ENCODE measurements at regions not wholly inside any gene's neighbourhood (a gene's known extent, or its start where the extent isn't known, plus 50 kb on each side); places are given as distances from the start of the nearest gene placed in this dataset.

DNA sequence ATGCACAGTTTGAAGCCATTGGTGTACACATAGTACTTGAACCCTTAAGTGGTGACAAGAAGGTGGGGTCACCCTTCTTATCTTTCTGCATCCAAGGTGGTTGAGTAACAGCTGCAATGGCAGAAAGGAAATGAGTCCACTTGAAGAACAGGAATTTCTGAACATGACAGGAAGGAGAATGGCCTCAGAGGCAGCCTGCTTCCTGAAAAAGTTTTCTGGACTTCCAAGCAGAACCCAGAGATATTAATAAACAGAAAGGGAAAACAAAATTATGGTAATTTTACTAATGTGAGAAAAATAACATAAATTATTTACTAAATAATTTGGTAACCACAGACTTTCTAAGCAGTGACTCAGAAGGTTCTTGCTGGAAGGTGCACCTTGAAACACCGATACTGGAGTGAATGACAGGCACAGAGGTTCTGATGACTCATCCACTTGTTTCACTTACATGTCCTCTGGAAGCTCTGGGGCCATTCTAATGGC, 119.9 kb upstream of the HS3ST1 start:
- H2BK12ac ChIP-seq (ENCODE audit: low read depth, low read length), result no peak overlapping the region
- no peak overlapping the region for H2BK15ac ChIP-seq (ENCODE audit: low read length)
- H4K20me1 ChIP-seq (replicated peaks in 1 of 2; ENCODE audit: control insufficient read depth in 1 of 2, insufficient read depth in 2 of 2, low read length in 2 of 2), result no peaks in the 10 kb centered on the region
- H3K4me3 ChIP-seq (ENCODE audit: extremely low read depth in 1 of 4, insufficient read depth in 2 of 4, low read depth in 3 of 4, low read length in 4 of 4), result no peak overlapping the region
- H3K23ac ChIP-seq (ENCODE audit: insufficient read length), result no peak overlapping the region
- ChIA-PET POLR2A (ENCODE audit: partially characterized antibody) (no interaction called here), CTCF (ENCODE audit: partially characterized antibody) (no interaction called here)
- no peak overlapping the region for H2AK5ac ChIP-seq (ENCODE audit: low read depth, low read length)
- WGBS, 2 experiments (ENCODE audit: extremely low coverage in 1 of 2, insufficient coverage in 1 of 2, insufficient read length in 1 of 2, insufficient replicate concordance in 2 of 2, low coverage in 1 of 2, low lambda C conversion rate in 2 of 2, missing lambda C conversion rate in 1 of 2), result 93% methylated on average over 1 of the region's 1 CpG; no CpG with 5 or more reads in 1 of the 2 experiments
- no peak overlapping the region for H2AFZ ChIP-seq (ENCODE audit: low read length)
- no peak overlapping the region for H3K9ac ChIP-seq (replicated peaks in 1 of 4; ENCODE audit: extremely low read depth in 1 of 4, low read depth in 3 of 4, low read length in 3 of 4)
- H3K4me1 ChIP-seq (replicated peaks in 1 of 4; ENCODE audit: control insufficient read depth in 3 of 4, insufficient read depth in 4 of 4, low read length in 3 of 4), result no peaks in the 10 kb centered on the region
- no peak overlapping the region for H3K27ac ChIP-seq (ENCODE audit: low read depth, low read length)
- no peaks in the 10 kb centered on the region for H3K79me1 ChIP-seq (ENCODE audit: low read depth, low read length)
- FAIRE-seq (no peak), DNase-seq (ENCODE audit: low read depth in 1 of 2, low spot score in 2 of 2) (no peak)
- no peak overlapping the region for H3K4me2 ChIP-seq (ENCODE audit: insufficient read depth in 1 of 2, low read depth in 2 of 2, low read length in 2 of 2)
- no peak overlapping the region for H4K5ac ChIP-seq (ENCODE audit: insufficient read length, low read depth, low read length)
- no peak overlapping the region for H2BK20ac ChIP-seq (ENCODE audit: low read length)
- no peak overlapping the region for H3K14ac ChIP-seq (ENCODE audit: insufficient read length)
- TF ChIP-seq POLR2A (IDR thresholded peaks at IDR 0.05; ENCODE audit: control extremely low read depth in 1 of 2, low read depth in 2 of 2, low read length in 2 of 2), result no peak
- no peak for TF ChIP-seq RXRA (IDR thresholded peaks at IDR 0.05; ENCODE audit: insufficient read depth, low read depth, low read length)
- TF ChIP-seq SRF (IDR thresholded peaks at IDR 0.05; ENCODE audit: low read depth, low read length), result no peak
- TF ChIP-seq CTBP2 (IDR thresholded peaks at IDR 0.05; ENCODE audit: borderline replicate concordance, insufficient read depth, insufficient read length, low read length), result no peak
- no peak for TF ChIP-seq ASH2L (IDR thresholded peaks at IDR 0.05; ENCODE audit: low read length)
- TF ChIP-seq YY1 (IDR thresholded peaks at IDR 0.05; ENCODE audit: low read depth, low read length), result no peak
- no peaks in the 10 kb centered on the region for H3K23me2 ChIP-seq (ENCODE audit: low read depth, low read length)
- H3K9me3 ChIP-seq (ENCODE audit: insufficient read depth in 2 of 2, low read depth in 1 of 2, low read length in 1 of 2), result no peaks in the 10 kb centered on the region
- no peak overlapping the region for H4K91ac ChIP-seq (replicated peaks; ENCODE audit: insufficient read length, low read length)
- no peak overlapping the region for H3K18ac ChIP-seq (ENCODE audit: extremely low read depth, low read length)
- no peak overlapping the region for H3K56ac ChIP-seq (replicated peaks; ENCODE audit: insufficient read length, low read depth, low read length)
- no peak overlapping the region for H3K4ac ChIP-seq (replicated peaks; ENCODE audit: insufficient read length, low read depth, low read length)
- H2BK5ac ChIP-seq (ENCODE audit: low read depth, low read length), result no peak overlapping the region
- H3K79me2 ChIP-seq (ENCODE audit: control insufficient read depth in 1 of 2, insufficient read depth in 2 of 2, low read length in 2 of 2), result no peaks in the 10 kb centered on the region
- no peak overlapping the region for H4K8ac ChIP-seq (ENCODE audit: extremely low read depth, insufficient read depth, low read length)
- no peaks in the 10 kb centered on the region for H3K27me3 ChIP-seq (replicated peaks in 1 of 4; ENCODE audit: control insufficient read depth in 3 of 4, extremely low read depth in 1 of 4, insufficient read depth in 3 of 4, low read length in 3 of 4)
- H2BK120ac ChIP-seq (replicated peaks; ENCODE audit: low read depth, low read length), result no peak overlapping the region
- no peaks in the 10 kb centered on the region for H3K36me3 ChIP-seq (ENCODE audit: control insufficient read depth in 2 of 4, insufficient read depth in 4 of 4, low read length in 3 of 4)
